GM06990 (cell line): ENCODE measurements at regions not wholly inside any gene's neighbourhood (a gene's known extent, or its start where the extent isn't known, plus 50 kb on each side); places are given as distances from the start of the nearest gene placed in this dataset.
"Not testable (repeated sequence)": the region's sequence is repeated elsewhere in the genome, so short reads cannot be mapped to it uniquely, and the experiment has no call there.

Experiments
- DNase-seq: peaks from one replicate; pipeline ENCODE4 v3.0.0-alpha.2; 2011; ENCODE audit not compliant: insufficient read length; ENCODE audit errors: extremely low read depth
- H3K27me3 ChIP-seq: replicated peaks from 2 replicates; pipeline ENCODE4 v1.6.0; 2011; ENCODE audit warnings: low read length; ENCODE audit not compliant: control insufficient read depth, insufficient read depth
- H3K36me3 ChIP-seq: 2 replicates; pipeline ENCODE4 v1.5.1; 2011; ENCODE audit warnings: low read length; ENCODE audit not compliant: control insufficient read depth, insufficient read depth
- H3K4me3 ChIP-seq: replicated peaks from 2 replicates; pipeline ENCODE4 v1.5.1; 2011; ENCODE audit warnings: low read depth, mild to moderate bottlenecking, control low read depth, low read length
- TF ChIP-seq, protein P1 (sequence below): IDR thresholded peaks from 2 replicates; pipeline ENCODE4 v1.5.1; 2011; ENCODE audit warnings: low read length, control low read depth, mild to moderate bottlenecking, inconsistent platforms; ENCODE audit not compliant: insufficient read depth, poor library complexity, severe bottlenecking

DNA sequence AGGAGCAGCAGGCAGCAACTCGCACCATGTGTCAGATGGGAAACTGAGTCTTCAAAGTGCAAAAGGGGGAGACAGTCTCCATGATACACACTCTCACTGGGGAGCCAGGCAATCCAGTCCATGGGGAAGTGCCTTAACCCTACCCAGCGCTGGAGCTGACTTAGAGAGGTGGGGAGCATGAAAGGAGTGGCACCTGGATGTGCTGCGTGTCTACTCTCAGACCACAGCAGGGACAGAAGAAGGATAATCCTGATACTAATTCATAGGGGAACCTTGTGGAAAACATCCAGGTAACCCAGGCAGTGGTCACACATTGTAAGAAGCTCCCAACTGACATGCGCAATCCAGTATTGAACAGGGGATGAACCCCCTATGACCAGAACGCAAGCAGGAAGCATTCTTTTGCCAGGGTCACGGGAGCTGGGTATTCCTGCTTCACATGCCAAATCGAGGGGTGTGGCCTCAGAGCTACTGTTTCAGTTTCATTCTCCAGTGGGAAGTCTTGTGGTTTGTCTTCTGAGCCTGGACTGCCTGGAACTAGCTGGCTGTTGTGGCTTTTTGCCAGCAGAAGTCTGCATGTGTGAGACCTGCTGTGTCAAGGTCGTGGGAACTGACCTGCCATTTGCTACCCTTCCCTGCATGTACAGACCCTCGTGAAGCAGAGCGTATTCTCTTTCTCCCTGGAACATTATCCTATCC lies 367.6 kb upstream of the NDN start:
- DNase-seq, result no peak
- Histone ChIP-seq H3K36me3 (no peaks in the 10 kb centered on the region), H3K27me3 (no peaks in the 10 kb centered on the region), H3K4me3 (no peak overlapping the region)
- TF ChIP-seq, protein P1, sequence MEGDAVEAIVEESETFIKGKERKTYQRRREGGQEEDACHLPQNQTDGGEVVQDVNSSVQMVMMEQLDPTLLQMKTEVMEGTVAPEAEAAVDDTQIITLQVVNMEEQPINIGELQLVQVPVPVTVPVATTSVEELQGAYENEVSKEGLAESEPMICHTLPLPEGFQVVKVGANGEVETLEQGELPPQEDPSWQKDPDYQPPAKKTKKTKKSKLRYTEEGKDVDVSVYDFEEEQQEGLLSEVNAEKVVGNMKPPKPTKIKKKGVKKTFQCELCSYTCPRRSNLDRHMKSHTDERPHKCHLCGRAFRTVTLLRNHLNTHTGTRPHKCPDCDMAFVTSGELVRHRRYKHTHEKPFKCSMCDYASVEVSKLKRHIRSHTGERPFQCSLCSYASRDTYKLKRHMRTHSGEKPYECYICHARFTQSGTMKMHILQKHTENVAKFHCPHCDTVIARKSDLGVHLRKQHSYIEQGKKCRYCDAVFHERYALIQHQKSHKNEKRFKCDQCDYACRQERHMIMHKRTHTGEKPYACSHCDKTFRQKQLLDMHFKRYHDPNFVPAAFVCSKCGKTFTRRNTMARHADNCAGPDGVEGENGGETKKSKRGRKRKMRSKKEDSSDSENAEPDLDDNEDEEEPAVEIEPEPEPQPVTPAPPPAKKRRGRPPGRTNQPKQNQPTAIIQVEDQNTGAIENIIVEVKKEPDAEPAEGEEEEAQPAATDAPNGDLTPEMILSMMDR, result no peak

DNA sequence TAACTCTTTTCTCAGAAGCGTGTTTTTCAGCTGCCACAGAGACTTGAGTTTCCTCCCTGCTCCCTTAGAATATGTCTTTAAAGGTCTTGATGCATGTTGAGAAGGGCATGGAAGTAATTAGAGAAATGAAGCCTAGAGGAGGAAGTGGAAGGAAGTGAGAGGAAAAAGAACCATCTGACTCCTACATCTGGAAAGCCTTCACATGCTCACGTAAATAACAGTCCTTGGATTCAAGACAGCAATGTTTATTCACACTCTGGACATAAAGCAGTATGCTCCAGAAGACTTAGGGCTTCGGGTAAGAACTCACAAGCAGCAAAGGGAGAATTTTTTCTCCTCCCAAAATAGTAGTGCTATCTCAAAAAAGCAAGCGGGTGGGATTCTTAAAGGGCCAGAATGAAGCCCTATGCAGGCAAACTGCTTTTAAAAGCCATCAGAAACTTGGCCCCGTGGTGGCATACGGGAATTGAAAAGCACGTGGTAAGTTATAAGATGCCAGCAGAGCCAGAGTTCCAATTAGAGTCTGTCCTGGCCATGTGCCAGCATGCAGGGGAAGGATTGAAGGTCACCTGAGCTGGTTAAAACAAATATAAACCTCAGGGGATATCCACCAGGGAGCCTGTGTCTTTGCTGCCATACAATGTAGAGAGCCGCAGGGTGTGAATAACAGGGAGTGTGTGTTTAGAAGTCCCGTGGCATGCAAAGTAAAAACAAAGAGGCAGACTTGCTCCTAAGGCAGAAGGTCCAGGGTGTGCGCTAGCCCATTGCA lies 380.8 kb upstream of the NDN start:
- Histone ChIP-seq H3K36me3 (no peaks in the 10 kb centered on the region), H3K4me3 (no peak overlapping the region), H3K27me3 (no peaks in the 10 kb centered on the region)
- DNase-seq, result no peak
- TF ChIP-seq, protein P1, result no peak

DNA sequence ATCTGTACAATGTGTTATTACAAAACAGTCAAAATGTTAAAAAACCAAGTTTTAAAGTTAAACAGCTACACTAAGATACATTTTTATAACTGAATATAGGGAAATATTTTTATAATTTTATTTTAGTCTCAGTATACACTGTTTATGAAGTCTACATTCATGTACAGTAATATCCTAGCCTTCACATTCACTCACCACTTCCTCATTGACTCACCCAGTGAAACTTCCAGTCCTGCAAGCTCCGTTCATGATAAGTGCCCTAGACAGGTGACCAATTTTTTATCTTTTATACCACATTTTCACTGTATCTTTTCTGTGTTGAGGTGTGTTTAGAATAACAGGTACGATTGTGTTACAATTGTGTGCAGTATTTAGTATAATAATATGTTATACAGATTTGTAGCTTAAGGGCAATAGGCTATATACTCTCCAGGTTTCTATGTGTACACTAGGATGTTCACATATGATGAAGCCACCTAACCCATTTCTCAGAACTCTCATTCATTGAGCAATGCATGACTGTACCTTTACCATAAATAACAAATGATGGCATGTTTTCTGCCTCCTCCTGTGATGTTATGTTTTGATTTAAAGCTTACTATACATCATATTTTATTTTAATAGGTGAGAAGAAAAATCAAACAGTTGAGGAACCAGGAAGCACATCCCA lies 388.4 kb upstream of the NDN start:
- TF ChIP-seq, protein P1, result no peak
- Histone ChIP-seq H3K27me3 (no peaks in the 10 kb centered on the region), H3K36me3 (no peaks in the 10 kb centered on the region), H3K4me3 (no peak overlapping the region)
- DNase-seq, result no peak

DNA sequence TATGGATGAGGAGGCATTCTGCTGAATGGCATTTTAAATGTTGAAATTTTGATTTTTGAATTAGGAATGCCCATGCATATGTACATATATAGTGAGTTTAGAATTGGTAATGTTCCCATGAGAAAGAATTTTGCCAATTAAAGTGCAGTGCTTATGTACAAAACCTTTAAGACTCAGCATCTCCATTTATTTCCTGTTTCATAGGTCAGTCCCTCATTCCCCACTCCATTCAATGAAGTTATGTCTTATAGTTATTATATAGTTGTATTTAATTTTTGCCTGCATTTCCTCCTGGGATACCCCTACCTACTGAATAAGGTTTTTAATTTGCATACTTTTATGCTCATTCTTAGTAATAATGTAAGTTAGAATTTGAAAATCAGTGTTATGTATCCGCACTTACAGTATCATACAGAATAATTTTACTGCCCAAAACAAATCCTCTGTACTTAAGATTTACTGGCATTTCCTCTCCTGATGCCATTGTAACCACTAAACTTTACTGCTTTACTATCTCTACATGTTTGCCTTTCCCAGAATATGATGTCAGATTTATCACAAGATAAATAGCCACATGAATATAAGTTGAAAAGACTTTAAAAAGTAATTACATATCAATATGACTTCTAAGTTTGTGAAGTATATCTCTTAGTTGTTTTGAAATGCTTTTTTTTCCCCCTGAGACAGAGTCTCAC lies 389.1 kb upstream of the NDN start:
- Histone ChIP-seq H3K4me3 (no peak overlapping the region), H3K27me3 (no peaks in the 10 kb centered on the region), H3K36me3 (no peaks in the 10 kb centered on the region)
- TF ChIP-seq, protein P1, result no peak
- no peak for DNase-seq

DNA sequence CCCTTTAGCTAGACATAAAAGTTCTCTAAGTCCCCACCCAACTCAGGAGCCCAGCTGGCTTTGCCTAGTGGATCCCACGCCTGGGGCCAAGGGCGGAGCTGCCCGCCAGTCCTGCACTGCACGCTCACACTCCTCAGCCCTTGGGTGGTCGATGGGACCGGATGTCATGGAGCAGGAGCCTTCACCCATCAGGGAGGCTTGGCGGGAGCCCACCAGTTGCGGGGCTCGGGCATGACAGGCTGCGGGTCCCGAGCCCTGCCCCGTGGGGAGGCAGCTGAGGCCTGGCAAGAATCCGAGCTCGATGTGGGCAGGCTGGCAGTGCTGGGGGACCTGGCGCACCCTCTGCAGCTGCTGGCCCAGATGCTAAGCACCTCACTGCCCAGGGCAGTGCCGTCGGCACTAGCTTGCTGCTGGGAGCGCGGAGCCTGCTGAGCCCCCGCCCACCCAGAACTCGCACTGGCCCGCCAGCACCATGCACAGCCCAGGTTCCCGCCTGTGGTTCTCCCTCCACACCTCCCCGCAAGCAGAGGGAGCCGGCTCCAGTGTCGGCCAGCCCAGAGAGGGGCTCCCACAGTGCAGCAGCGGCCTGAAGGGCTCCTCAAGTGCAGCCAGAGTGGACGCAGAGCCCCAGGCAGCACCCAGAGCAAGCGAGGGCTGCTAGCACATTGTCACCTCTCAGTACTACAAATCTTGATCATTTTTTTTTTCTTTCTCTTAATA lies 391.4 kb upstream of the NDN start:
- no peak for DNase-seq
- TF ChIP-seq, protein P1, result no peak
- Histone ChIP-seq H3K4me3 (no peak overlapping the region), H3K27me3 (no peaks in the 10 kb centered on the region), H3K36me3 (no peaks in the 10 kb centered on the region)

DNA sequence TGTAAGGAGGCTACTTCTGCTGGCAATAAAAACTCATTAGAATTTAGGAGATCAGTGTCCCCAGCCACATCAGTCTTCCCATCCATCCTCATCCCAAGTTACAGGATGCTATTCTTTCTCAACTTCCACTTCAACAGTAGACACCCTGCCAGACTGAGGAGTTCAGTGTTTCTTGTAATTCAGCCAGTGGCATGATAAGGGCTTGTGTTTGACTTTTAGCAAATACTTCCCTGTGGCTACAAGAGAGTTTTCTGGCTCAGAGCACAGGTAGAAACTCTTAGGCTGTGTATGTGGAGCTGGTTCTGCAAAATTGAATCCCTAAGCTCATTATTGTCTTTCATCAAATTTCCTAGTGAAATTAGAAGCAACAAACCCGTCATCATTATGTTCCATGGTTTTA lies 401.8 kb upstream of the NDN start:
- H3K36me3 ChIP-seq, H3K4me3 ChIP-seq, DNase-seq, H3K27me3 ChIP-seq: not testable (repeated sequence)

DNA sequence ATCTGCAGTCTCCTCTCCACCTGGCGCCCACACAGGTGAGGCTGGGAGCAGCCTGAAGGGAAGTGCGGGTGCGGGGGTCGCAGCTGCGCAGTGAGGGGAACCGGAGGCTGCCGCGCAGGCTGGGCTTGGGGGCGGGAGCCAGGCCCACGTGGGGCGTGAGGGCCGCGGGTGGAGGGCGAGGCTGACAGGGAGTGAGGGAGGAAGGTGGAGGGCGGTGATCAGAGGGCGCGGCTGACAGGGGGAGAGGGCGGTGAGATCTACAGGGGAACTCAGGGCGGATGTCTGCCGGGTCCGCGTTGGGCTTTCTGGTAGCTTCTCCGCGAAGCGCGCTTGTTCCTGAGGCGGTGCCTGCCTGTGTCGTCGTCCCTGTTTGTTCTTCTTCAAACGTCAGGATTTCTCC lies 414.4 kb upstream of the NDN start:
- not testable (repeated sequence) for H3K4me3 ChIP-seq, DNase-seq, H3K36me3 ChIP-seq, H3K27me3 ChIP-seq

DNA sequence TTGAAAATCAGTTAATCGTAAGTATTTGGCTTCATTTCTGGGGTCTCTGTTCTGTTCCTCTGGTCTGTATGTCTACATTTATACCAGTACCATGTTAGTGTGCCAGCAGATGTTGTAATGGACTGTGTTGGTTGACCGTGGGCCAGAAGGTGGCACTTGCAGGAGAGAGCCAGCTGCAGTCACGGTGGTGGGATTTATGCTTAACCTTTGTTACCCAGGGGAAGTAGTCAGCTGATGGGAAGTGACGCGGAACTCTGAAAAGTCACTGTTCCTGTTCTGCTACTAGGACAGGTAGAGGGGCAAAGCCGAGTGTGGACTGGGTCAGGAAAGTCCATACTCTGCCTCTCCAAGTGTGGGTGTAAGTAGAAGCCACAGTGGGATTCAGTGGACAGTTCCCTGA lies 420.4 kb upstream of the NDN start:
- H3K27me3 ChIP-seq, H3K4me3 ChIP-seq, DNase-seq, H3K36me3 ChIP-seq: not testable (repeated sequence)
